ENCODE measurements at regions not wholly inside any gene's neighbourhood (a gene's known extent, or its start where the extent isn't known, plus 50 kb on each side); places are given as distances from the start of the nearest gene placed in this dataset.
"Not testable (repeated sequence)": the region's sequence is repeated elsewhere in the genome, so short reads cannot be mapped to it uniquely, and the experiment has no call there.

DNA sequence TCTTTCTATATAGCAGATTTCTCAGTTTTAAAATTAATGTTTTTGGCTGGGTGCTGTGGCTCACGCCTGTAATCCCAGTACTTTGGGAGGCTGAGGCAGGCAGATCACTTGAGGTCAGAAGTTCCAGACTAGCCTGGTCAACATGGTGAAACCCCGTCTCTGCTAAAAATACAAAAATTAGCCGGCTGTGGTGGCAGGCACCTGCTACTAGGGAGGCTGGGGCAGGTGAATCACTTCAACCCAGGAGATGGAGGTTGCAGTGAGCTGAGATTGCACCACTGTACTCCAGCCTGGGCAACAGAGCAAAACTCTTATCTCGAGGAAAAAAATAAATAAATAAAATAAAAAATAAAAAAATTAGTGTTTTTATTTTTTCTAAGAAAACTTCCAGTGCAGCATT is 127.5 kb upstream of the CACNA2D1 start:
- H3K4me3 ChIP-seq (ENCODE audit: low read depth, low read length); H3K27ac ChIP-seq (ENCODE audit: low read depth); H3K36me3 ChIP-seq (ENCODE audit: insufficient read depth); DNase-seq (ENCODE audit: extremely low spot score); H3K4me1 ChIP-seq (ENCODE audit: insufficient read depth): not testable (repeated sequence)
- 89% methylated on average over 4 of the region's 4 CpGs for WGBS

DNA sequence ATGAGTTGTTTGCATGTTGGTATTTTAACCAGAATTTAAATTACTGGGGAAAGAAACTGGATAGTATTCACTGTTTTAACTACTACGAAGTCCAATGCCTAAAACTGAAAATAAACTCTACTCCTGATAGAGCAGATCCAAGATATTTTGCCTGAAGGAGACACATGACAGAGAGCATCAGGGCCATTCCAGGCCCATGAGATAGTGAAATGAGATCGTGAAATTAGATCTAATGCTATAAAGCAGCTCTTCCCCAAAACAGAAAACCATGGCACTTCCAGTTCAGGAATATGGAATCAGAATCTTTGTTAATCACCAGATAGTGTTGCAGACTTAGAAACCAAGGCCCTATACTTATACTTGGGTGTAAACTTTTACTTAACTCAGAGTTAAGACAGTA is 124.3 kb upstream of the CACNA2D1 start:
- no peaks in the 10 kb centered on the region for H3K4me1 ChIP-seq (ENCODE audit: insufficient read depth)
- H3K36me3 ChIP-seq (ENCODE audit: insufficient read depth): no peaks in the 10 kb centered on the region
- no peak overlapping the region for H3K27ac ChIP-seq (ENCODE audit: low read depth)
- 44% methylated on average over 2 of the region's 2 CpGs for WGBS
- DNase-seq (ENCODE audit: extremely low spot score): no peak
- H3K4me3 ChIP-seq (ENCODE audit: low read depth, low read length): no peak overlapping the region

DNA sequence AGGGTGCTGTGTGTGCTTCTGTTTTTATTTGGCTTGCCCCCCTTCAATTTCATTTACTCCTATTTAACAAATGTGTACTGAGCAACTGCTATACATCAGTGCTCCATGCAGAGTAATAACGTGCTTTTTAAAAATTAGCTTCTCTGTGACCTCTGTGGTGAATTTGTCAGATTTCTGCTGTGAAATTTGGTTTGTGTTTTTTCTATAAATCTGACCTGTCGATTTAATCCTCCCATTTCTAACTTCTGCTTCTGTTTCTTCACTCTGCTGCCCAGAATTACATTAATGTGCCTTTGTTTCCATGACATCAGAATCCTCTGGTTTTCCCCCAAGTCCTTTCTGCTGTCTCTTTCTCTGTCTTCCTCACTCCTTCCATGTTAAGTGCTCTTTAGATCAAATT is 123.8 kb upstream of the CACNA2D1 start:
- Histone ChIP-seq H3K27ac (ENCODE audit: low read depth) (no peak overlapping the region), H3K4me1 (ENCODE audit: insufficient read depth) (no peaks in the 10 kb centered on the region), H3K36me3 (ENCODE audit: insufficient read depth) (no peaks in the 10 kb centered on the region), H3K4me3 (ENCODE audit: low read depth, low read length) (no peak overlapping the region)
- 70% methylated on average over 2 of the region's 2 CpGs for WGBS
- no peak for DNase-seq (ENCODE audit: extremely low spot score)

DNA sequence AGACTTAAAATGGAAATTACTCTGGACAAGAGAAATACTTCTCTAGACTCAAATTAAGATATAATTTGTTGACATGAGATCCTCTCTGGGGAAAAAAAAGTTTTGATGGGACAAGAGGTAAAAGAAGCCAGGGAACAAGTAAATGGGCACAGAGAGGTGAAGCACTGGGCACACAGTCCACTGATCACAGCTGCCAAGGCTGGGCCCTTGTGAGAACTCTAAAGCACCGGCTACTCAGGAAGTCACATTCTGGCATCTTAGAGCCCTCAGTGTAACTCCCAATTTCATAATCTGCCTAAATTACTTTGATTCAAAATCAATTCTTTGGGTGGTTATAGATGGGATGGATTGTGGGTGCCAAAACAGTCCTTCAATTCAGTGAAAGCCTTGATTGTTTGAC is 123.2 kb upstream of the CACNA2D1 start:
- Histone ChIP-seq H3K4me3 (ENCODE audit: low read depth, low read length) (no peak overlapping the region), H3K4me1 (ENCODE audit: insufficient read depth) (no peaks in the 10 kb centered on the region), H3K36me3 (ENCODE audit: insufficient read depth) (no peaks in the 10 kb centered on the region), H3K27ac (ENCODE audit: low read depth) (no peak overlapping the region)
- DNase-seq (ENCODE audit: extremely low spot score): no peak
- WGBS: 46% methylated on average over 1 of the region's 1 CpG

DNA sequence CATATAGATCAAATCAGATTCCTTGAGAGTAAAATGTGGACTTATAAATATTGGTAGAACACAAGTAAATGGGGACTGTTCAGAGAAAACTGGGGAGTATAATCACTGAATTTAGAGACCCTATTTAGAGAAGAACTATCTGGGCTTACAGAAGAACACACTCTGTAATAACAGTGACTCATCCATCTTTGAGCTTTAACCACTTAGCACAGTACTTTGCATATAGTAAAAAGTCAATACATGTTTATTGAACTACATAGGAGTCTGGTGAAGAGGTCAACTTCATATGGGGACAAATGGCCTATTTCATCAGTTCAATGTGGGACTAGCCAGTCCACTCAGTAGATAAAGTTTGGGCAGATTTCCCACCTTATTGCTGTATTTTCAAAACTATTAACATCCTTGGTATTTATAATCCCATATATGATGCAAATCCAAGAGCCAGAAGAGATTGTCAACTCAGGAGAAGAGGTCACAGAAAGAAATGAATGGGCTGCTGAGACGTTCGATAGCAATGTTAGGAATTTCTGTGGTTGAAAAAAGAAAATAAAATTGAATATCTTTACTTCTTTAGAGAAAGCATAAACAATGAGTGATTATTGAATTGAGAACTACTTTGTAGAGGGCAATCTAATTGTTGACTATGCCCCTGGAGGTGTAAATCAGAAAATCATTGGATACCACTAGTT is 119.3 kb upstream of the CACNA2D1 start:
- Histone ChIP-seq H3K36me3 (ENCODE audit: insufficient read depth) (no peaks in the 10 kb centered on the region), H3K4me3 (ENCODE audit: low read depth, low read length) (no peak overlapping the region), H3K27ac (ENCODE audit: low read depth) (no peak overlapping the region), H3K4me1 (ENCODE audit: insufficient read depth) (no peaks in the 10 kb centered on the region)
- WGBS: 84% methylated on average over 2 of the region's 2 CpGs
- DNase-seq (ENCODE audit: extremely low spot score): no peak

DNA sequence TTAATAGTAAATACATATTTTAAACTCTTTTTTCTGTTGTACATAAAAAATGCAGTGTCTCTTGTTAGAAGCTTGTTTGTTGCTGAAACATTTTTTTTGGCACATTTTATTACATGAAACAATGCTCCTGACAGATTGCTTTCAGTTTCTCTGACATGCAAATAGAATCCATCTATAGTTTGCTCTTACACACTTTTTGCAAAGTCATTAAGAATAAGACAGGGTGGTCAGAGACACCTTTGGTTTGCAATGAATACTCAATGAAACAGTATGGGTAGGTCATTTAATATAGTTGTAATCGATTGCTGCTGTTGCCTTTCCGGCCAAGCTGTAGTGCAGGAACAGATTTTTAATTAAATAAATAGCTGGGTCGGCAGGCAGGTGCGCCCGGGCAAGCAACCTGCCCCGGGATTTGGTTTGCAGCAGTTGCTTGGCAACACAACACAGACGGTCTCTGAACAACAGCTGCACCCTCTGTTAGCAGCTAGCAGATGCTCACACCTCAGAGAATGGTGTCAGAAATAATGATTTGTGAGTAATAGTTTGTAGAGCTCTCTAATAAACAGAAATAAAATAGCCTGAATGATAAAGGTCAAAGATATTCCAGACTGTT is 115.7 kb upstream of the CACNA2D1 start:
- H3K4me3 ChIP-seq (ENCODE audit: low read depth, low read length): peak overlapping the region; percentile 9
- WGBS: 31% methylated on average over 7 of the region's 7 CpGs
- no peaks in the 10 kb centered on the region for H3K4me1 ChIP-seq (ENCODE audit: insufficient read depth)
- H3K27ac ChIP-seq (ENCODE audit: low read depth): no peak overlapping the region
- H3K36me3 ChIP-seq (ENCODE audit: insufficient read depth): no peaks in the 10 kb centered on the region
- no peak for DNase-seq (ENCODE audit: extremely low spot score)

DNA sequence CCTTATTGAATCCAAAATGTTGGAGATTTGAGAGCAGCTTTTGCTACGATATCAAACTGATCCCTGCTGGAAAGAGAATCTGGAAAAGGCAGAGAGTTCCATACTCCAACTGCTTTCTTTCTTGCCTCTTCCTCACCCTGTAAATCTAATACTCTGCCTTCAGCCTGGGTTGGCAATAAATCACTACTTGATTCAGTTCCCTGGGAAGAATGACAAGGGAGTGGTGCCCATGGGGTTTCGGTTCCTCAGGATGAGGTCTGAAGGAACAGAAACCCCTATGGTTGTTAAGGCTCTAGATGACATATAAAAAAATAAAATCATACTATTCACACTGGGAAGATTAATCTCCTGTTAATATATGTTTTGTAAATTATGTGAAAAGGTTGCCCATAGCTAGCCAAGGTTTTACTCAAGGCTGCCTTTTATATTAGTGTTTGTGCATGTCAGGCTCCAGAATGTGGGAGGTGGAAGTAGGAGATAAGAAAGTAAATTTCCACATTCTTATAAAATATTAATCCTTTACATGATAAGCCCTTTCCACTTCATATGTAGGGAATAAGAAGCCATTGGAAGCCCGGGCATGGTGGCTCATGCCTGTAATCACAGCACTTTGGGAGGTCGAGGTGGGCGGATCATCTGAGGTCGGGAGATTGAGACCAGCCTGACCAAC is 106.2 kb upstream of the CACNA2D1 start:
- DNase-seq (ENCODE audit: extremely low spot score): no peak
- H3K4me3 ChIP-seq (ENCODE audit: low read depth, low read length): no peak overlapping the region
- 66% methylated on average over 6 of the region's 6 CpGs for WGBS
- no peak overlapping the region for H3K27ac ChIP-seq (ENCODE audit: low read depth)
- H3K4me1 ChIP-seq (ENCODE audit: insufficient read depth): no peaks in the 10 kb centered on the region
- H3K36me3 ChIP-seq (ENCODE audit: insufficient read depth): no peaks in the 10 kb centered on the region

DNA sequence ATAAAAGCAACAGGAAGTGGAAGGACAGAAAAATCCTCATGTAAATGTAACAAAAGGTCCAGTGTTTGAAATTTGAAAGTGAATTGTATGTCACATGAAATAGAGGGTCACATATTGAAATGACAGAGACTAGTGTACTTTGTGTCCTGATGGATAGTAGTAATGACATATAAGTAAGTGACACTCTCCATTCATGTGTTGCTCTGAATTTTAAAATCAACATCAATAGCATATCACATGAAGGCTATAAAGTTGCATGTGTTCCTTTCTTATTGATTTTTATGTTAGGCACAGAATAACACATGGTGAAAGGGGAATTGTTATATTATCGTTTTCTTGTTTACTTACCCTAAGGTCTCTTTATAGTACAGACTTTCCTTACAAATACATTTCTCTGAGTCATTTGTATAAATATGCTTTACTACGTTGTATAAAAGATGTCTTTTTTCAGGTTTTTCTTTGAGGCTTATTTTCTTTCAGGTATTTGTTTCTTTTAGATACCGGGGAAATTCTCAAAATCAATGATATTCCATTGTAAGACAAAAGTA is 104.6 kb upstream of the CACNA2D1 start:
- no peak overlapping the region for H3K4me3 ChIP-seq (ENCODE audit: low read depth, low read length)
- H3K27ac ChIP-seq (ENCODE audit: low read depth): no peak overlapping the region
- H3K36me3 ChIP-seq (ENCODE audit: insufficient read depth): no peaks in the 10 kb centered on the region
- WGBS: 76% methylated on average over 3 of the region's 3 CpGs
- no peaks in the 10 kb centered on the region for H3K4me1 ChIP-seq (ENCODE audit: insufficient read depth)
- no peak for DNase-seq (ENCODE audit: extremely low spot score)

DNA sequence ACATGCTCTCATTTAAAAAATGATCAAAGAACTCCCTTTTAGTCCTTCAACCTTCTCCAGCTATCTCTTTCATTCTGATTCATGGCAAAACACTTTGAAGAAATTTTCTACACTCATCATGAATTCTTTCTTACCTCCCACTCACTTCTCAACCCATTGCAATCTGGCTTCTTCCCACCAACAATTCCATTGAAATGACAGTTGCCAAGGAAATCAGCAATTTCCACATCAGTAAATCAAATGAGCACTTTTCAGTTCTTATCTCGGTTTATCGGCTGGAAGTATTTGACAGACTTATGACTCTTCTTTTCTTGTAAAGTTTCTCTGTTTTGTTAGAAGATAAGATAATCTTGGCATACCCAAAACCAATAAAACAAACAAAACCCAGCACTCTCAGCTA is 99.1 kb upstream of the CACNA2D1 start:
- H3K27ac ChIP-seq (ENCODE audit: low read depth): no peak overlapping the region
- no peak overlapping the region for H3K4me3 ChIP-seq (ENCODE audit: low read depth, low read length)
- H3K36me3 ChIP-seq (ENCODE audit: insufficient read depth): no peaks in the 10 kb centered on the region
- no peak for DNase-seq (ENCODE audit: extremely low spot score)
- no peaks in the 10 kb centered on the region for H3K4me1 ChIP-seq (ENCODE audit: insufficient read depth)
- 18% methylated on average over 2 of the region's 2 CpGs for WGBS

DNA sequence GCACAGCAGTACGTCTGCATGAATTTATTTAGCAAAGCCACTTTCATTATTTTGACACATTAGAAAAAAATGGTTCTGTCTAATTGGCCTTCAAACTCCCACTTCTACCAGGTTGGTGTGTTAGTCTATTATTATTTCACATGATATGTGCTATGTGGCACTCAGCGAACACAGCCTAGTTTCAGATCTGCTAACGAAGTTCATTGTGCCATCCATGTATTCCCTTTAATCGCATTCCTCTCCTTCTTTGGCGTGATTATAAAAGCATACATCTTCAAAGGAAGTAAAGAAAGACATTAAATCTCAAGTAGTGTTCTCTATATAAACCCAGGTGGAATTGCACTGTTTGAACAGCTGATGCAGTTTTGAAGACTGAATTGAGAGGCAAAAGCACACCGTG is 96.4 kb upstream of the CACNA2D1 start:
- no peaks in the 10 kb centered on the region for H3K36me3 ChIP-seq (ENCODE audit: insufficient read depth)
- DNase-seq (ENCODE audit: extremely low spot score): no peak
- 82% methylated on average over 6 of the region's 6 CpGs for WGBS
- no peaks in the 10 kb centered on the region for H3K4me1 ChIP-seq (ENCODE audit: insufficient read depth)
- H3K4me3 ChIP-seq (ENCODE audit: low read depth, low read length): no peak overlapping the region
- H3K27ac ChIP-seq (ENCODE audit: low read depth): no peak overlapping the region

DNA sequence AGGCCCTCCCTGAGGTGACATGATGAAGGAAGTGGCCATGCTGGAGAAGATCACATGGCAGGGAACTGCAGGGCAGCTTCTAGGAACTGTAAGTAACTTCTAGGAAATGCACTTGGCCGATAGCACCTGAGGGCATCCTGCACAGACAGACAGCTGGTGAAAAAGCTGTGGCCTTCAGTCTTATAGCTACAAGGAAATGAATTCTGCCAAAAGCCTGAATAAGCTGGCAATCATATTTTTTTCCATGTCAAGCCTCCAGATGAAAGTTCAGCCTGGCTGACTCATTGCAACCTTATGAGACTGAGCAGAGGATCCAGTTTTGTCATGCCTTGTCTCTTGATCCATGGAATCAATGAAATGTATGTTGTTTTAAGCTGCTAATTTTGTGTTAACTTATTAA is 91.1 kb upstream of the CACNA2D1 start:
- H3K36me3 ChIP-seq (ENCODE audit: insufficient read depth): no peaks in the 10 kb centered on the region
- 79% methylated on average over 1 of the region's 1 CpG for WGBS
- no peak overlapping the region for H3K27ac ChIP-seq (ENCODE audit: low read depth)
- H3K4me3 ChIP-seq (ENCODE audit: low read depth, low read length): no peak overlapping the region
- DNase-seq (ENCODE audit: extremely low spot score): no peak
- H3K4me1 ChIP-seq (ENCODE audit: insufficient read depth): no peaks in the 10 kb centered on the region

DNA sequence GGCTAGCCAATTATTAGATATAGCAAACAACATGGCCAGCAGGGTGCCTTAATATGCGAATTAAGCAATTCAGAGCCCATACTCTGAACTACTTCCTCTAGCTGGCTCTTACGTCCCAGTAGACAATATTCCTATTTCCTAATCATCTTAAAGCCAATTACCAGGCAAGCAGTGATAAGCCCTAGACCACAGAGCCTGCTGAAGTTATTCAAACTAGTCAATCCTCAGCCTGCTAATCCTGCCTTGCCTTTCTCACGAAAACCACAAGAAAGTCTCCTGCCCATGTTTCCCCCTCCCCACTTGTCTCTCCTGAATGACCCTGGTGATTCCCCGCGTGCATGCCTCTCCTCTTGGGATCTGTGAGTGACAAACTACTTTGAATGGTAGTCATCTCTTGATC is 86.8 kb upstream of the CACNA2D1 start:
- no peak for DNase-seq (ENCODE audit: extremely low spot score)
- WGBS: 71% methylated on average over 5 of the region's 5 CpGs
- no peaks in the 10 kb centered on the region for H3K4me1 ChIP-seq (ENCODE audit: insufficient read depth)
- H3K36me3 ChIP-seq (ENCODE audit: insufficient read depth): no peaks in the 10 kb centered on the region
- H3K27ac ChIP-seq (ENCODE audit: low read depth): no peak overlapping the region
- no peak overlapping the region for H3K4me3 ChIP-seq (ENCODE audit: low read depth, low read length)

DNA sequence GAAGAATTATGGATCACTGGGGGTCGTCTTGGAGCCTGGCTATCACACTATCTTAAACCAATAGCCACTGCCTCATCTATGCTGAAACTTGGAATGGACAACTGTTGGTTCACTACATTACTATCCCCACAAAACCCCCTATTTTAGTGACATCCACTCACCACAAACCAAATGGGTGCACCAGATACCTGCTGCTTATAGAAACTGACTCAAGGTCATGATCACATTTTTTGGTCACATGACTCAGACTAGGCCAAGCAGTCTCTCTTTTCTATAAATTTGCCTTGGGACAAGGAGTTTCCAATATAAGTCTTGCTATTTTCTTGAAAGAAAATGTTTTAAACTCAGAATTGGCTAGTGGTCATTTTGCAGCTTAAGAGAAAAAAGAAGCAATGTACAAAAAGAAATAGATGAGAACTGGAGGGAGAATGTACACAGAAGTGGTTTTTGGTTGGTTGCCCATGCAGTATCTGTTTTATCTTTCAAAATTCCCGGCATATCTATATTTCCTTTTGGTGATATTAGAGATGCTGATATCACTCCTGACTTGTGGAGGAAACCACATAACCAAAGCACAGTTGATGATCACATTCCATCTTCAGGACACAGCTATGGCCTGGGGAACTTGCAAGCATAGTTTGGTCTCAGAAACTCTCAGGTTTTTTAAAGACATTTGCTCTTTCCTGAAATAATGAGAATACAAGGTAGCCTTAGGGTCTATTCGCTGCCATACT is 85.2 kb upstream of the CACNA2D1 start:
- Histone ChIP-seq H3K4me1 (ENCODE audit: insufficient read depth) (no peaks in the 10 kb centered on the region), H3K27ac (ENCODE audit: low read depth) (no peak overlapping the region), H3K4me3 (ENCODE audit: low read depth, low read length) (no peak overlapping the region), H3K36me3 (ENCODE audit: insufficient read depth) (no peaks in the 10 kb centered on the region)
- WGBS: 73% methylated on average over 3 of the region's 3 CpGs
- no peak for DNase-seq (ENCODE audit: extremely low spot score)

Measured in urinary bladder (tissue), 3 donors.